Suprapubic skin (tissue), 4 donors: ENCODE measurements at regions not wholly inside any gene's neighbourhood (a gene's known extent, or its start where the extent isn't known, plus 50 kb on each side); places are given as distances from the start of the nearest gene placed in this dataset.

Experiments used
- DNase-seq, 2 donors: peaks; one replicate each; pipeline ENCODE4 v3.0.0-alpha.2; 2019; ENCODE audit warnings: low spot score in 2 of 2
- H3K27ac ChIP-seq: fragments of 200-600 bp; sonication (generic); one replicate; pipeline ENCODE4 v1.5.1; 2019
- H3K27me3 ChIP-seq: fragments of 200-600 bp; sonication (generic); one replicate; pipeline ENCODE4 v1.5.1; 2019
- H3K36me3 ChIP-seq: fragments of 200-600 bp; sonication (generic); one replicate; pipeline ENCODE4 v1.5.1; 2019
- H3K4me1 ChIP-seq: fragments of 200-600 bp; sonication (generic); one replicate; pipeline ENCODE4 v1.5.1; 2019
- H3K4me3 ChIP-seq: fragments of 200-600 bp; sonication (generic); one replicate; pipeline ENCODE4 v1.5.1; 2019; ENCODE audit warnings: mild to moderate bottlenecking
- H3K9me3 ChIP-seq: fragments of 200-600 bp; sonication (generic); one replicate; pipeline ENCODE4 v1.5.1; 2019
- CTCF ChIP-seq, 2 donors: fragments of 200-600 bp in 1 of 2; fragments of 450-650 bp in 1 of 2; sonication (generic) in 1 of 2; IDR thresholded peaks; one replicate each; pipeline ENCODE4 v1.5.1; 2016 to 2019; ENCODE audit warnings: antibody characterized with exemption in 2 of 2, mild to moderate bottlenecking in 1 of 2, moderate library complexity in 1 of 2
- EP300 ChIP-seq: sonication (generic); formaldehyde crosslinking; IDR thresholded peaks from one replicate; pipeline ENCODE4 v1.6.1; 2017; ENCODE audit warnings: antibody characterized with exemption
- POLR2A ChIP-seq, 2 donors: fragments of 450-650 bp; IDR thresholded peaks; one replicate each; pipeline ENCODE4 v1.6.1; 2017; ENCODE audit warnings: antibody characterized with exemption in 2 of 2, mild to moderate bottlenecking in 2 of 2, moderate library complexity in 2 of 2
- POLR2AphosphoS5 ChIP-seq, 3 donors: sonication (generic); formaldehyde crosslinking; IDR thresholded peaks; one replicate each; pipeline ENCODE4 v1.6.1; 2017; ENCODE audit warnings: antibody characterized with exemption in 3 of 3
- WGBS: methylation state at CpG from one replicate; pipeline ENCODE4 v1.1.5; 2018; 5-methylcytosine and 5-hydroxymethylcytosine counted together

- H3K27me3 ChIP-seq, result no peaks in the 10 kb centered on the region
- no peak for TF ChIP-seq CTCF (IDR thresholded peaks at IDR 0.05)
- TF ChIP-seq POLR2AphosphoS5 (IDR thresholded peaks at IDR 0.05), result no peak
- no peak for TF ChIP-seq EP300
- no peak for TF ChIP-seq POLR2A (IDR thresholded peaks at IDR 0.05)
- no peaks in the 10 kb centered on the region for H3K9me3 ChIP-seq
- no peak for DNase-seq
- H3K4me1 ChIP-seq, result peaks cover 7% of the 10 kb centered on the region
- no peak overlapping the region for H3K27ac ChIP-seq
- no peak overlapping the region for H3K4me3 ChIP-seq
- WGBS, result 61% methylated on average over 5 of the region's 5 CpGs
- H3K36me3 ChIP-seq, result no peaks in the 10 kb centered on the region
Observed at GRCh38 chr16:79788949-79789348, 188.4 kb upstream of the MAF start.

DNA sequence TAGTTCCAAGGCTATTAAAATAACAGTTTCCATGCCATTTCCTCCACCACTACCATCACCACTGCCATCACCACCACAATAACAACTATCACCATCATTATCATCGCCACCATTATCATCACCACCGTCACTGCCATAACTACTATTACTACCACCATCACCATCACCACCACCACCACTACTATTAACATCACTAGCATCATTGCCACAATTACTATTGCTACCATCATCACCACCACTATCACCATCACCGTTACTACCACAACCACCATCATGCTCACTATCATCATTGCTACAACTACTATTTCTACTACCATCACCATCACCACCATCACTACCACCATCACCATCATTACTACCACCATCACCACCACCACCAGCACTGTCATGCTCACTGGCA is 185.9 kb upstream of the MAF start:
- no peak for DNase-seq
- 95% methylated on average over 3 of the region's 3 CpGs for WGBS
- TF ChIP-seq EP300 (no peak), CTCF (IDR thresholded peaks at IDR 0.05) (no peak), POLR2AphosphoS5 (IDR thresholded peaks at IDR 0.05) (no peak), POLR2A (IDR thresholded peaks at IDR 0.05) (no peak)
- Histone ChIP-seq H3K36me3 (no peaks in the 10 kb centered on the region), H3K27ac (no peak overlapping the region), H3K9me3 (no peaks in the 10 kb centered on the region), H3K4me3 (no peak overlapping the region), H3K27me3 (no peaks in the 10 kb centered on the region), H3K4me1 (peaks cover 7% of the 10 kb centered on the region)

DNA sequence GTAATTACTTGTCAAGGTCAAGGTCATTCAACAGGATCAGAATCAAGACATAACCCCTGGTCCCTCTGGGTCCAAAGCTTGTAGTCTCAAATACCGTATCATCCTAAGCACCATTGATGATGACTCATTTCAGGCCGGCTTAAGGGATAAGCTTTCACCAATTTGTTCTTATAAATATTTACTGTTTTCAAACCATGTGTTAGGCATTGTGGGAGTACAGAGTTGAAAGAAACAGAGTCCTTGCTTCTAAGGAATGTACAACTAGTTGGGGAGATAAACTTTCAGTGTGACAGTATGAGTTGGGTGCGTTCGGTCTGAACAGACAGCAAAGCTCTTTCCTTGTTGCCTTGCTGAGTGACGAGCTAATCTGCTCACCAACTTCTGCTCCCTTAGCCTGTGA is 183.5 kb upstream of the MAF start:
- no peak for TF ChIP-seq POLR2A (IDR thresholded peaks at IDR 0.05)
- no peak for TF ChIP-seq EP300
- no peak for TF ChIP-seq POLR2AphosphoS5 (IDR thresholded peaks at IDR 0.05)
- TF ChIP-seq CTCF (IDR thresholded peaks at IDR 0.05), result no peak
- no peaks in the 10 kb centered on the region for H3K36me3 ChIP-seq
- no peak overlapping the region for H3K4me3 ChIP-seq
- H3K4me1 ChIP-seq, result no peaks in the 10 kb centered on the region
- 90% methylated on average over 5 of the region's 5 CpGs for WGBS
- H3K27me3 ChIP-seq, result no peaks in the 10 kb centered on the region
- H3K27ac ChIP-seq, result no peak overlapping the region
- no peaks in the 10 kb centered on the region for H3K9me3 ChIP-seq
- no peak for DNase-seq

DNA sequence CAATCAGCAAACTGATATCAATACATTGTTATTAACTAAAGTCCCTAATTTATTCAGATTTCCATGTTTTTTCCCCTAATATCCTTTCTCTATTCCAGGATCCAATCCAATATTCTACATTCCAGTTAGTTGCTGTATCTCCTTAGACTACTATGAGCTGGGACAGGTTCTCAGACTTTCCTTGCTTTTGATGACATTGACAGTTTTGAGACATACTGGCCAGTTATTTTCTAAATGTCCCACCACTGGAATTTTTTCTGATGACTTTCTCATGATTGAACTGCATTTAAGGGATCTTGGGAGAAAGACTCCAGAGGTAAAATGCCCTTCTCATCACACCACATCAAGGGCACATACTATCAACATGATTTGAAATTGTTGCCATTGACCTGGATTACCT is 177.1 kb upstream of the MAF start:
- H3K27ac ChIP-seq, result no peak overlapping the region
- no peaks in the 10 kb centered on the region for H3K27me3 ChIP-seq
- no peak for DNase-seq
- no peaks in the 10 kb centered on the region for H3K9me3 ChIP-seq
- peaks cover 24% of the 10 kb centered on the region for H3K4me1 ChIP-seq
- no peak overlapping the region for H3K4me3 ChIP-seq
- H3K36me3 ChIP-seq, result no peaks in the 10 kb centered on the region
- TF ChIP-seq EP300 (no peak), CTCF (IDR thresholded peaks at IDR 0.05) (no peak), POLR2AphosphoS5 (IDR thresholded peaks at IDR 0.05) (no peak), POLR2A (IDR thresholded peaks at IDR 0.05) (no peak)

- peak overlapping the region; percentile 81 for H3K27ac ChIP-seq
- 24% methylated on average over 4 of the region's 4 CpGs for WGBS
- DNase-seq, result peak in 1 of 2 donors; percentile 71
Observed at GRCh38 chr16:79776243-79776847, 175.8 kb upstream of the MAF start.

More at GRCh38 chr16:79776243-79776847, 175.8 kb upstream of the MAF start:
- H3K4me3 ChIP-seq, result no peak overlapping the region
- no peaks in the 10 kb centered on the region for H3K36me3 ChIP-seq
- H3K4me1 ChIP-seq, result peaks cover 25% of the 10 kb centered on the region
- H3K9me3 ChIP-seq, result no peaks in the 10 kb centered on the region
- no peaks in the 10 kb centered on the region for H3K27me3 ChIP-seq
- TF ChIP-seq POLR2A (IDR thresholded peaks at IDR 0.05) (no peak), CTCF (IDR thresholded peaks at IDR 0.05) (peak in 1 of 2 donors; percentile 23), POLR2AphosphoS5 (IDR thresholded peaks at IDR 0.05) (peak in 2 of 3 donors; percentile 56 to 67)
